CD4-positive, alpha-beta T cell treated with Interleukin-10 for 1 hour (primary cell): ENCODE measurements at regions not wholly inside any gene's neighbourhood (a gene's known extent, or its start where the extent isn't known, plus 50 kb on each side); places are given as distances from the start of the nearest gene placed in this dataset.

Experiments used
- DNase-seq: peaks from one replicate; pipeline ENCODE4 v3.0.0-alpha.2; 2020

DNA sequence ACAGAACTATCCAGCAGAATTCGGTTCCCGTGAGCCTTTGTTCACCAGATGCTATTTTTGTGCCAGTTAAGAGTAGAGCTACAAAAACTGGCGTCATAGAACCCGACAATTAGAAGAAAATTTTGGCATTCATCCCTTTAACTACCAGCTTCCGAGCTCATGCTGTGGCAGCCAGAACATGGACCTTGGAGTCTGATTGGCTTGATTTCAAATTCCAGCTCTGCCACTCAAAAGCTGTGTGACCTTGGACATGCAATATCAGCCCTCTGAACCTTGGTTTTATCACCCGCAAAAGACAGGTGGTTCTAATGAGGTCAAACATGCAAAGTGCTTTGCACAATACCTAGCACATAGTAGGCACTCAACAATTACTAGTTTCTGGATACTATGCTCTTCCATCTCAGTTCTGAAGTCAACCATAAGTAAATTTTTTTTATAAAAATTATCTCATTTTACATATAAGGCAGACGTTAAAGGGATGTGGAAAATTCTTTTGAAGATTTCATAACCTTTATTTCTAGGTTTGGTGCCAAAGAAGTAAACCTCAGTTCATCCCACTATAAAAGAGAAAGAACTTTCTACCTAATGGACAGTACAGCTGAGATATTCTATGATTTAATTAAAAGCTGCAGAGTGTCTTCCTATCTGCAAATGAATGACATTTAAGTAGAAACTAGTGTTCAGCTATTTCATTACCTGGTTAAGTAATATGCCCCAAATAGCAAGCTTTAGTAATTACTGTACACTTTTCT is 331.5 kb downstream of the HAPSTR1 start:
- no peak for DNase-seq

GRCh38 chr16:9425236-9425635 is 333.8 kb downstream of the HAPSTR1 start:
- no peak for DNase-seq

- no peak for DNase-seq
Observed at GRCh38 chr16:9428355-9429005, 337.0 kb downstream of the HAPSTR1 start.

DNA sequence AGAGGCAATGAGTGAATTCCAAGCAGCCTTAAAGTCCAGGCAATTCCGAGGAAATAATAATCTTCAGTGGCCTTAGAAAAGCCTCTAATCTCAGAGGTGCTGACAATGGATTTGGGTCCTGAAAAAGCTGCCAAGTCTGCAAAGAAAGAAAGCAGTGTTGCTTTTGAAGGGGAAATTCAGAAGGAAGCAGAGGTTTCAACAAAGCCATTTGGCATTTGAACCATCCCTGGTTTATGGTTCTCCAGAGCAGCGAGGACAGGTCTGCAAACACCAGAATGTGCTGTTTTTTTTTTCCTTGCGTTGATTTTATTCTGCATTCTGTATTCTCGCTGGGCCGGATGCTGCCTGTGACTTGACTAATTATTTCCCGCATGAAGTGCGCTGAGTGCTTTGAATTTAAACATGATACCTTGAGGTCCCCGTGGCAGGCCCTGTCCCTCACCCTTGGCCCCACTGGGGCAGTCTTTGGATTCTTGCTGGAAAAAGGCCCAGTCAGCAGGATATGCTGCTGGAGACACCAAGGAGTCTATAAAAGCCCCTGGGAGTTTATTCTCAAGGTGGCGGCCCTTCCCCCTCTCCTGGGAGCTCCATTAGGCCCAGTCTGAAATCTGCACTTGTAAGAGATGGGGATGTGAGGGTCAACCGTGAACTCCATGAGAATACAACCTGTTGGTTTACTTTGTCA is 338.3 kb downstream of the HAPSTR1 start:
- no peak for DNase-seq

GRCh38 chr16:9434659-9435058 is 343.2 kb downstream of the HAPSTR1 start:
- no peak for DNase-seq

DNA sequence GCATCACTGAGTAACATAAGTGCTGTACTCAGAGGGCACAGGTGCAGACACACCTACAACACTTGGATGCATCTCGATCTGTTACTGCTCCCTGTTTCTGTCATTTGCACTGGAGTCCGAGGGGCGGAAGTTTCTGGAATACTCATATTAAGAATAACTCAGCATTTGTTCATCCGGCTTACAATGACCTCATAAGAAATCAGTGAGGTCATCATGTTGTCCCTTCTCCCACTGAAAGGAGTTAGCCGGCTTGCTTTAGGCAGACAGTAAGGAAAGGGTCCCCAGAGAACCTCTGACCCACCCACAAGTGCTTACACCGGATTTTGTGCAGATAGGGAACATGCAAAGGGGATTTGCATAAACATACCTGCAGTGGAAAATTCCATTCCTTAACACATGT is 344.7 kb downstream of the HAPSTR1 start:
- DNase-seq, result no peak

DNA sequence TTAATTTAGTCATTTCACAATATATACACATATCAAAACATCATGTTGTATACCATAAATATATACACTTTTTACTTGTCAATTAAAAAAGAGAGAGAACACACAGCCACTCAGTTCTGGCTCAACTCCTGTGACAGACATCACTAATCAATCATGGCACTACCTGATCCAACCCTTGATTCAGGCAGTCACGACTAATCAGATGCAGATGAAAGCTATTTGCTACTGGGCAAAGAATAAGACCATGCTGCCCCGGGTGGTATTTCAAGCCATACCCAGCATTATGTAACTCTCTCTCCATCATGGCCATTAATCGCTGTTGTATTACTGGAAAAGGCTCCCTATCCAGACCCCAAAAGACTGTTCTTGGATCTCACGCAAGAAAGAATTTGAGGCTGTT is 345.7 kb downstream of the HAPSTR1 start:
- DNase-seq, result no peak

- no peak for DNase-seq
Observed at GRCh38 chr16:9438991-9439390, 347.5 kb downstream of the HAPSTR1 start.

DNA sequence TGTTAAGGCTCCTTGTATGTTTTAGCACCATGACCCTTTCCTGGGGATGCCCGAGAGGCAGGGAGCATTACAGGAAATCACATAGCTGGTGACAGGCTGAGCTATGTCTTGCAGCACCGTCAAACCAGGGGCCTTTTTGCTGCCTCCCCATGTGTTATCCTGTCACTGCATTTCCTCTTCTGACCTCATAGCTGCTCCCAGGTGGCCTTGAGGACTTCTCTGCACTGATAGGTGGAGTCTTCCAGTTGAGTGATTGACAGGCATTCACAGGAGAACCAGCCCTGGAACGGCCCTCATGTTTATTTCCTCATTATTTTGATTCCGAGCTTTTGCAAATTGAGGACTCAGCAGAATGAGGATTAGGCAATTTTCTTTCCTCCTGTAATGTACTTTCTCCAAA is 349.6 kb downstream of the HAPSTR1 start:
- no peak for DNase-seq

GRCh38 chr16:9443864-9444263 is 352.4 kb downstream of the HAPSTR1 start:
- DNase-seq, result no peak

DNA sequence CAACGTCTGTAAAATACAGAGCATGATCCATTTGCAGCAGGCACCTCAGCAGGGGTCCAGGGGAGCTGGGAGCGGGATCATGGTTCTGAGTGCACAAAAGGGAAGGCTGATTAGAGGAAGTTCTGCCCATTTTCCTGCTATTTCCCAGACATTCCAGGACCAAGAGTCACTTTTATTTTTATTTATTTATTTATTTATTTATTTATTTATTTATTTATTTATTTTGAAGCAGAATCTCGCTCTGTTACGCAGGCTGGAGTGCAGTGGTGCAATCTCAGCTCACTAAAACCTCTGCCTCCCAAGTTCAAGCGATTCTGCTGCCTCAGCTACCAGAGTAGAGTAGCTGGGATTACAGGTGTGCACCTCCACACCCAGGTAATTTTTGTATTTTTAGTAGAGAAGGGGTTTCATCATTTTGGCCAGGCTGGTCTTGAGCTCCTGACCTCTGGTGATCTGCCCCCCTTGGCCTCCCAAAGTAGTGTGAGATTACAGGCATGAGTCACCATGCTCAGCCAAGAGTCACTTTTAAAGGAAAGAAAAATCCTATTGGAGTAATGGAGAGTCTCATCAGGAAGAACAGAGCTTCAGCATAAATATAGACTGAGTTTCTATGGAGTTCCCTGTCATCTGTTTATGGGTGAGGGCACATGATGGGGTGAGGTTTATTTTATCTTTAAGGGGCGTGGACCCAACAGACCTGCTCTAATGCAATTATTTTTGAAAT is 355.2 kb downstream of the HAPSTR1 start:
- DNase-seq, result no peak

DNA sequence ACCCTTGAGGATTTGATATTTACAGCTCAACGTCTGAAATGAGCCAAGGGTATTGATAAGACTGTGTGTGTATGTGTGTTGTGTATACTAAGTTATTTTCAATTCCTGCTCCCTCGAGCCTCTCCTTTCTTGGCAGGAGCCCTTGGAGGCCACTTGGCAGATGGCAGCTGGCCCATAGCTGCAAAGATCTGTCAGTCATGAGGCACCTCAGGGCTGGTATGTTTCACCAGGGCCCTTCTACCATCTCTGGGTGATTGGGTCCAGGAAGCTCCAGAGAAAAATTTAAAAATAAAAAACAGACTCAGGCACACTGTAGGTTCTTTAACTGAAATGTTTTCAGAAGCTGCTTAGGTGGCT is 355.7 kb downstream of the HAPSTR1 start:
- no peak for DNase-seq

GRCh38 chr16:9447699-9448098 is 356.3 kb downstream of the HAPSTR1 start:
- DNase-seq, result no peak

- DNase-seq, result no peak
Observed at GRCh38 chr16:9449597-9449996, 358.2 kb downstream of the HAPSTR1 start.

- DNase-seq, result no peak
Observed at GRCh38 chr16:9457215-9457614, 365.8 kb downstream of the HAPSTR1 start.

DNA sequence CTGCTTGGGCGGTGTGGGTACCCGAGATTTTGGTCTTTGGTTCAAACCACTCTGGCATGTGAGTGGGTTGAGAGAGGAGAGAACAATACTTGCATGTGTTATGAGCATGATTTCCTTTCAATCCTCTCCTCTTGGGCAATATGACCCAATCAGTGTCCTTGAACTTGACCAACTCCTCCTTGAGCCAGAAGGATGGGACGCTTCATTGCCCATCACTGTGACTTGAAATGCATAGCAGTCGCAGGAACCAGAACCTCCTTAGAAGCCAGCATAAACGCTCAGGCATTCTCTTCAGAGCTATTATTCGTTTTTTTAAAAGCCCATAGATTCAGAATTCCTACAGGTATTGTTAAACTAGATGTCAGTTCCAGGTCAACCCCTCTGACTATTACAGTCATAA is 367.4 kb downstream of the HAPSTR1 start:
- DNase-seq, result no peak

DNA sequence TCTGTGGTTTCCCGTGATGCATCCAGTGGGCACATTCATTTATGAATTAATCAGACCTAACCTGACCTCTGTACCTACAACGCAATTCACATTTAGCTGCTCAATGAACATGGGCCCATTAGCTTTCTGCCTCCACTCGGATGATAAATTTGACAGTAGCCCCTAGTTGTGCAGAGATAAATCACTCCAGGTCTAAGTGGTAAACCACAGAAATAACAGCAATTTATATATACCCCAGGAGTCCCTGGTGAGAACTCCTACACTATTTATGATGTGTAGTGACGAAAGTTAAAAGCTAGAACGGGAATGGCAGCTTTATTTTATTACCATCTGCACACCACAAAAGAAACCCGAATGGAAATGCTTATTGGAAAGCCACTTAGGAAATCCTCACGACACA is 371.5 kb downstream of the HAPSTR1 start:
- no peak for DNase-seq

- no peak for DNase-seq
Observed at GRCh38 chr16:9463461-9463860, 372.0 kb downstream of the HAPSTR1 start.

GRCh38 chr16:9465161-9465560 is 373.7 kb downstream of the HAPSTR1 start:
- DNase-seq, result no peak

GRCh38 chr16:9469512-9469911 is 378.1 kb downstream of the HAPSTR1 start:
- no peak for DNase-seq

DNA sequence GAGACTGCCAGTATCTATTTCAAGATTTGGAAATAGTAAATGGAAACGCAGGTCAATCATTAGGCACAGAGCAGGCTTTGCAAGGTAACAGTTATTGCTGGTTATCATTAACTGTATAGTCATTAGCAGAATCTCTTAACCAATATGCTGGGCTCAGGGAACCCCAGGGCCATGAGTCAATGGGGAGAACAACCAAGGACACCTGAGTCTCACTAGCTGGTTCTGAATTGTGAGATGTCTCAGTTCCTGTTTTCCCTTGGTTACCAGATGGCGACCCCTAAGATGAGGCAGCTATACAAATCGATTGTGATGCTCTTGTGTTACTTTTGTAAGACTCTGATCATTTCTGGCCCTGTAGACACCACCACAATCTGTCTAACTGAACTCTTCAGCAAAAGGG is 385.3 kb downstream of the HAPSTR1 start:
- no peak for DNase-seq

DNA sequence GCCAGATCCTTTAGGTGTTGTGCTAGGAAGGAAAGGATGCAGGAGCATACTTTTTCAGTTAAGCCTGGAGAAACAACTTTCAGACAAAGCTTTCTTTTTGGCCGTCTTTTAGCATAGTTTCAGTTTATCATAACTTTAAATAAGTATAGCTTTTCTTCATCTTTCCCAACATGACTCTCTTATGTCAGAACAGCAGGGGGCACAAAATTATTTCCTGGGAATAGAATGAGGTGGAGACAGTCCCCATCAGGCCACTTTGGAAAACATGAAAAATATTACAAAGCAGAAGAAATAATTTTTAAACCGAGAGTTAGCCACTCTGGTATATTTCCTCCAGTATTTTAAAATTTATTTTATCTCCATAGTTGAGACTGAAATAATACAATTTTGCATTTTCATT is 387.6 kb downstream of the HAPSTR1 start:
- no peak for DNase-seq

GRCh38 chr16:9480503-9480902 is 389.1 kb downstream of the HAPSTR1 start:
- no peak for DNase-seq
